ENCODE measurements at regions not wholly inside any gene's neighbourhood (a gene's known extent, or its start where the extent isn't known, plus 50 kb on each side); places are given as distances from the start of the nearest gene placed in this dataset.

- no peak for TF ChIP-seq EZH2phosphoT487 (IDR thresholded peaks at IDR 0.05; ENCODE audit: insufficient read depth, low read depth)
- no peak for TF ChIP-seq EZH2 (IDR thresholded peaks at IDR 0.05; ENCODE audit: insufficient read depth, poor library complexity, severe bottlenecking)
These were observed 1512.0 kb downstream of the BRD1 start for GRCh38 chr22:48315439-48316256.
